ENCODE measurements at regions not wholly inside any gene's neighbourhood (a gene's known extent, or its start where the extent isn't known, plus 50 kb on each side); places are given as distances from the start of the nearest gene placed in this dataset.
"Not testable (repeated sequence)": the region's sequence is repeated elsewhere in the genome, so short reads cannot be mapped to it uniquely, and the experiment has no call there.

DNA sequence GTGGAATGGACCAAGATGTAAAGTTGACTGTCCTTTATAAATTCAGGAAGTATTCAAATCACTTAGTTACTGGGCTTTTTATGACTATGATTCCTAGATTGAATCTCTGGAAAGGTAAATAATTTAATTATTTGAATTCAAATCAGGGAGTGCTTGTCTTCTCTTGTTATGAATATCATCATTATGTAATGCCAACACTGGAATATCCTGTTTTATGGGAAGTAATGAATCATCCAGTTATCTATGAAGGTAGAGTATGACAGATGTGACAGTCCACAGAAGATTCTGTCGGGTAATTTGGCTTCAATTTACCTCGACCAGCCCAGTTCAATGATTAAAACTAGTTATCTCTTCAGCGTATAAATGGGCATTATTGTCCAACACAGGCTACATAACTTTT, 141.0 kb upstream of the NUDT12 start:
- no peak for DNase-seq

DNA sequence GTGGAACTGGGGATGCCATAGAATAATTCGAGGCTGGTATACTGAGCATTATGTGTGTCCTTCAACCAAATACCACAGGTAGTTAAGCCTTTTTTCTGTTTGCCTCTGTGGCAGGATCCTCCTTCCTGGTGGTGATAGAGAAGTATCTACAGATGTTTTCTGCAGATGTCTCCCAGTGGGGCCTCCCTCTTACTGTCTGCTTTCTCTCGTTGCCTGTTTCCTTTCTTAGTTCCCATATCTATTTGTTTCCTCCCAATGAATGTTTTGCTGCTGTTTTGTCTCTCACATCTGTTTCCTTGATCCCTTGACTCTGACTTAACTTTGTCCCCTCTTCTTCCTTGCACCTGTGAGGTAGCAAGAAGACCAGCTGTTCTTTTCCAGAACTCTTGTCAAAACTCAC, 130.9 kb upstream of the NUDT12 start:
- no peak for DNase-seq

DNA sequence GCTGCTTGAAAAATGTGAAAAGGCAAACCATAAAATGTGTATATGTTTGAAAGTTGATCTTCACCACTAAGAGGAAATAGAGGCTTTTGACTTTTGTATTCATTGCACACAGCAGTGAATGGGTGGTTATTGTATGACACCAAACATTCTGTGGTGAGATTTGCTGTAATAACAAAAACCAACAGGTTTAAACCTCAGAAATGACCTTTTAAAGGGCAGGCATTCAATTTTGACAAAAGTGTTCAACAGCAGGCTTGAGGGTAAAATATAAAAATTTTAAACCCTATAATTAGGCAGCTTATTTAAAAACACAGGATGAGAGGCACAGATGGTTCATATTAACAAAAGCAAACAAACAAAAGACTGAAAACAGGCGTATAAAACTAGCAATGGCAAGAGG, 128.1 kb upstream of the NUDT12 start:
- no peak for DNase-seq

DNA sequence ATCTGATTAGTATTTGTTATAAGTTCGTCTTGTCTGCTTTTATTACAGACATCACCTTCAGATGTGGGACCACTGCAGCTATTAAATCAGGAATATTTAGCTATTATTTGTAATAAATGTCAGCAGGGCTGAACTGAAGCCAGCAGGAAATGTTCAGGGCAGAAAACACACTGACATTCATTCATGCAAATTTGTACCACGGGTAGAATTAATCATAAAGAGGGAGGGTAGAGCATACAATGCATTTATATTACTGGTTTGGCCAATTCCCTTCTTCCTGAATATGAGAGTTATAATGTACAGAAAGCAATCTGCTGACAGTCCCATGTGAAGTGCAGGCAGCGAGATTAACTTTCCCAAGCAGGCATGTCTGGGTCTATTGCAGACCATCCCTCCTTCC, 117.3 kb upstream of the NUDT12 start:
- DNase-seq = no peak

DNA sequence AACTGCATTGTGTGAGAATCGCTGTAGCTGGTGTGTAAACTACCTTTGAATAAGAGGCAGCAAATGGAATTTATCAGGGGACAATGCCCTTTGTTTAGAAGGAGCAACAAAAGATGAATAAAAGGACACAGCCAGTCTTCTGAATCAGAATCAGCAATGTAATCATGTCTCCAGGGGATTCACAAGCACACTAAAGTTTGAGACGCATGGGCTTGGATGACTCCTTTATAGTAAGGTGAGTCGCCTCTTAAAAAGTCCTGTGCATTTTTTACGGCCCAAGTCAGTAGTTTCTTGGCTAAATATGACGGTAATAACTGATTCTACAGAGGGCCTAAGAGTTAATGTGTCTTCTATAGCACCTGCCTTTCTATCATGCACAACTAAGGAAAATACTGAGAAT, 113.6 kb upstream of the NUDT12 start:
- DNase-seq = not testable (repeated sequence)

DNA sequence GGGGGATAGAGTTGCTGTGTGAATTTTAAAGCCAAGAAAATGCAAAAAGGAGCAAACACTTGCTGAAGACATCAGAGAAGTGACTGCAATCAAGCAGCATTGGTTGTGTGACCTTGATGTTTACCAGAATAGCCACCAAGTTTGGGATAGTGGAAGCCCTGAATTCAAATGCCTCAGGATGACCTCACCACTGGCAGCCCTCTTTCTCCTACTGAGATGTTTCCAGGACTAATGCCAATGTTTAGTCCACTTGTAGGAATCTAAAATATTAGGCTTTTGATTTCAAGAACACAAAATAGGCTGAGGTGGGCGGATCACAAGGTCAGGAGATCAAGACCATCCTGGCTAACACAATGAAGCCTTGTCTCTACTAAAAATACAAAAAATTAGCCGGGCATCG, 112.2 kb upstream of the NUDT12 start:
- DNase-seq = no peak

DNA sequence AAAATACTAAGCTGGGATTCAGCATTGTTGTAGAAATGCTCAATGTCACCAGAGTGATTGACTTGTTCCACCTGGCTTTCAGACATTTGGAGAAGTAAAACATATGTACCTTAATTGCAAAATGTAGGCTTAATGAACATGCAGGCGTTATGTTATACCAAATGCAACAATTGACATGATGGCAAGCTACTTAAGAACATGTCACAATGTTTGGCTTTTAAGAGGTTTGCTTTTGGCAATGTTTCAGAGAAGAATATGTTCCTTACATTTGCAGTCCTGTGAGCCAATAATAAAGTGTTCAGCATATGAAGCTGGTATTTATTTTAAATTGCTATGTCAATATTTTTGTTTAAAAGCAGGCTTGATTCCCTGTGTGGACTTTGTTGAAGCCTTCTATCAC, 111.7 kb upstream of the NUDT12 start:
- DNase-seq = no peak

DNA sequence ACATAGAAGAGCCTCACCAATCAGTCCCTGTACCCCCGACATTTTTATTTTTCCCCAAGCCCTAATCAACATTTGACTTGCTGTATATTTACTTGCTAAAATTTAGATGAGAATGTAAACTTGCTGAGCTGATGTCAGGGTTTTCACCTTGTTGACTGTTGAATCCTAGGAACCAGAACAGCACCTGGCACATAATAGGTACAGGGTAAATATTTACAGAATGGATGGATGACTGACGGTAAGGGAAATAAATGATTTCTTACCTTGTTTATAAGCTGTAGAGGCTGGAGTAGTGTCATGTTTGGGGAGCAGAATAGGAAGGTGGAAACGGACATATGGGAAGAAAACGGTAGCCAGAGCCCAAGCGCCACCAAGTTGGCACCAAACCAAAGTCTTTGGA, 107.0 kb upstream of the NUDT12 start:
- no peak for DNase-seq

DNA sequence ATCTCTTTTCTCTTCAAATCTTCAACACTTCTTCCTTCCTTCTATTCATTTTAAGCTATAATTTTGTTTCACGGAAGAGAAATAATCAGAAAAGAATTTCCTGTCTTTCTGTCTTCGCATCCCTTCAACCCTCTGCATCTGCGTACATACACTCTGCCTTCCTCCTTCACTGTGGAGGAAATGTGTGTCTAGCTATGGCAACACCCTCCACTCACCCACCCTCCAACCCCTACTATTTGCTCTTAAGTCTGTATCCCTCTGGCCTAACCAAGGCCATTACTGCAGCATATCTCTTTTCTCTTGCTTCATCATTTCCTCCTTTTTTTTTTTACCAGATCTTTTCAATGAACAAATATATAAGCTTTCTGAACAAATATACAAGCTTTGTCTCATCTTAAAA, 105.7 kb upstream of the NUDT12 start:
- DNase-seq = no peak

DNA sequence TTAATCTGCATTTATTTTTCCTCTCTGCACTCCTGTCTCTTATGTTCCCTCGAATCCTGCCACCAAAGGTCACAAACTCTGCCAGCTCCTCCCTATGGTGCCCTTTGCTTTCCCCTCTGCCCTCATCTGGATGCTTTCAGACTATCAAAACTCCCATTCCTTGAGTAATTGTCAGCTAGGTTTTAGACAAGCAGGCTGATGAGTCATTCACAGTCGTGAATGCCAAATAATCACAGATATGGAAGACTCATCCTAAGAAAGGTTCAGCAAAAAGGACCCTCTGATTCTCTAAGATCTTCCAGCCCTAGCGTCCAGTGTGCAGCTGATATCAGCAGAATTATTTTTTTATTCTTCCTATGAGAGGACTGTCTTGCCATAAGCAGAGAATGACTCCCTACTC, 104.5 kb upstream of the NUDT12 start:
- no peak for DNase-seq

DNA sequence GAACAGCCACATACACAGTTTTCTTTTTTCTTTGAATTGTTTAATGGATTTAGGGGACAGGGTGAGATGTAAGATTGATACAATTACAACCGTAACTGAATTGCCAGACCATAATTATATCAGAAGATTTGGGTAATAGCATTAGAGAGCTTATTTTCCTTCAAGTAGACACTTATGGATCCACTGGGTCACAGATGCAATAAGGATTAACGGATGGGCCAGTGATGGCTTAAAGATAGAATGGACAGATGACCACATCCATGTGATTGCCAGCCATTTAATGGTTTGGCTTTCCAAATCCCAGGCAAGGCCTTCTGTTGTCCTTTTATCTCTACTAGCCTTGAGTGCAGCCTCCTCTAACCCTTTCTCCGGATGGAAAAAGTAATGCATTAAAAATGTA, 94.7 kb upstream of the NUDT12 start:
- no peak for DNase-seq

DNA sequence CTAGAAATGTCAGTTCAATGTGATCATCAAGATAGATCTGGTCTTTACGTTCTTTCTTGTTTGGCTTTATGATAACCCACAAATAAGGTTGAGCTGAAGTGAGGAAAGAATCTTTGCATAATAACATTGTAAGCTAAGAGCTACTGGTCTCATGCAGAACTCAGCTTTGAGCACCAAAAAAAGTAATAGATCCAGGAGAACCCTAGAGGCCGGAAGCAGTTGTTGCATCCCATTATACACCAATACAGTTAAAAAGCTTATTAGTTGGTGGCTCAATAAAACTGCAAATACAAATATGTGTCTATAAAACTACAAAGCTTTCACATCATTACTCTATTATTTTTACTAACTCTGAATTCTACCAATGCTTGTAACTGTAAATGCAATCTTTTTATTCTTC, 85.5 kb upstream of the NUDT12 start:
- DNase-seq = no peak

DNA sequence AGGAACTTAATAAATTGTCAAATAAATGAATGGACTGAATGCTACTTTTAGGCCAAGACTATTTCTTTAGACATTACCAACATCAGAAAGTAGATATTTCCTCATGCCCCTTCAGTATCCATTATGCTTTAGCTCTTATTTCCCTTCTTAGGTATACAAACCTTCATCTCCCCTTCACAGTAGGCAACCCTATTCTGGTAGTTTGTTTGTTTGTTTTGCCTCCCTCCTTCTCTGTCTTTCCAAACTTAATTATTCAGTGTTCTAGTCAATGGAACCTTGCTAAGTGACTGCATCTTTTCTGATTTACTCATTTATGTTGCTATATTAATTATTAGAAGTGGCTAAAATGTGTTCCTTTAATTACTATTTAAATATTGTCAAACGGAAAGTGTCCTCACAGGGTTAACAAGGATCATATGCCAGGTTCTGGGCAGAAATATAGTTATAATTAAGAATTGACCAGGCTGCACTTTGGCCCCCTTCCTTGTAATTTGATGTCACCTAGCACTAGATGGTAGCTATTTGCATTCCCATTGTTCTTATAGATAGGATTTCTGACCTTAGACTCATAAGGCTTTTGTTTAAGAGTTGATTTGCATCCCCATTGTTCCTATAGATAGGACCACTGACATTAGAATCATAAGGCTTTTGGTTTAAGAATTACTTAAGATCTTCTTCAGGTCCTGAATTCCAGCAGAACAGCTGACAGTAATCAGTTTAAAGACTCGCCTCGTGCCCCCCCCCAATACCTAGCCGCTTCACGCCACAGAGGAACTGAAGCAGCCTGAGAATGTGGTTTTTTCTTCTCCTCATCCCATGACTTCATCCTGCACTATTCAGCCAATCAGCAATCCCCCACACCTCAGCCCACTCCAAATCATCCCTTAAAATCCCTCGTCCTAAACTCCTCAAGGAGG, 84.4 kb upstream of the NUDT12 start:
- no peak for DNase-seq

DNA sequence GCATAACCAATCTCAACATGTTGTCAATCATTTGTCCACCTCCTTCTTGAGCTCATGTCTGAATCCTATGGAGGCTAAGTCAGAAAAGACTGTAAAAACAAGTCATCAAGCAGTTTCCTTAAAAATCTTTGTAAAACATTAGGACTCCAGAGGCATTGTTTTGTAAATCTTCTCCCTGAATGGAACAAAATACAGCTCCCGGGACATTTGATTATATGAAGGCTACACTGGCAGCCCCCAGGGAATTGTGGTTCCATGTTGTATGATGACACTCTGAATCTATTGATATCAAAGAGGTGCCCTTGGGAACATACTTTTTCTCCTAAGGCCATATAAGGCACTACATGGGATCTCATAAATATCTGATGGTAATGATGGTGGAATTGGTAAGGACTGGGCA, 83.2 kb upstream of the NUDT12 start:
- DNase-seq = no peak

DNA sequence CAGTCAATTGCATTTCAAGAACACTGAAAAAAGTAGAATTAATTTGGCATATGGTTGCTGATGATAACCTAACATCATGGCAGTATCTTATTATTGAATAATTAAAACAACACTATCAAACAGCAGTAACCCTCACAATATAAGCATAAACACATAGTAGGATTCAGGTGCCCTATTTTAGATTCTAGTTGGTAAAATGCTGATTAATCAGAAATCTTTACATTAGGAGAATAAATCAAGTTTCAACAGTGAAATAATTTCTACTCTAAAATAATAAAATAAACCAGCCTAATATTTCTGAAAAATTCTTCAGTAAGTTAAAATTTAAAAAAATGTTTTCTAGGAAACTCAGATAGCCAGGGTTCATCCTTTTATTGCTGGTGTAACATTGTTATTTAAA, 76.4 kb upstream of the NUDT12 start:
- DNase-seq = no peak

DNA sequence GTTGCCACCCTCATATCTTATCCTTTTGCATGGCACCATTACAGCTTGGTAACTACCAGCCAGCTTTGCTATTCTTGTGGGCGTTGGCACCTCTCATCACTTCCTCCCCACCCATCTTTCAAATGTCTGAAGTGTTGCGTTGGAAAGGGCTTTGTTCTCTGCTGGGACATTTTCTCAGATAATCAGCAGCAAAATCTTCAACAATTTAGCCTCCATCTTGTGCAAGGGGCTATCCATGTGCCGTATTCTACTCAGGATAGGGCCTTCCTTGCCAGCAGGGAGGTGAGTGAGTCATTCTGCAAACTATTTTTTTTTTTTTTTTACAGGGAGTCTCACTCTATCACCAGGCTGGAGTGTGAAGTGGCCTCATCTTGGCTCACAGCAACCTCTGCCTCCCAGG, 62.1 kb upstream of the NUDT12 start:
- DNase-seq = no peak

DNA sequence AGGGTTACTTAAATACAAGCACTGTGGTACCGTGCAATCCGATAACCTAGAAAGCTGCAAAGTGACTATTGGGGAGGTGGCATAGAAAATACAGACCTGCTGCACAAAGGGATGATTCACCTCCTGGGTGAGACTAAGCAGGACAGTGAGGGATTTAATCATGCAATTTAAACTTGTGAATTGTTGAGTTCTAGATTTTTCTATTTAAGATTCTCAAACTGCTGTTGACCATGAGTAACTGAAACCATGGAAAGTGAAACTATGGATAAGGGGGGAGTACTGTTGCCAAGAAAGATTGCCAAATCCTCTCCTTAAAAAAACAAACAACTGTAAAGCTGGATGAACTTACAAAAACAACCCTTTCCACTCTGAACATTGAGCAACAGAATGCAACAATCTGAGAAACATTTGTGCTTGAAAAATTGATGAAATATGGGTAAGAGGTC, 61.5 kb upstream of the NUDT12 start:
- DNase-seq = no peak

DNA sequence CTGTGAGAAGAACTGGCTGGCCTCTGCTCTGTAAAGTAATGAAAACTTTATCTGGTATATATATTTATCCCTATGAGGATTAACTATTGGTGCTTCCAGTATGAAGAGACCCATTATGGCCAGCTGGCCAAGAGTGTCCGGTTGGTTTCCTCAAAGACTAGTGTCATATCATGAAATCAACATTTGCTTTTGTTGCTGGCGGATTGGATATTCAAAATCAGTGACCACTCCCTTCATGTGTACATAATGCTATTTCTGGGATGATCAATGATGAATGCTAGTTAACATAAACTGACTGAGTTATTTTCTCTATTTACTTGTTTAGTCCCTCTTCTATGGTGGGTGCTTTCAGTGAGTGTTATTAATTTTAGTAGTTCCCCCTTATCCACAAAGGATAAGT, 60.8 kb upstream of the NUDT12 start:
- DNase-seq = no peak

DNA sequence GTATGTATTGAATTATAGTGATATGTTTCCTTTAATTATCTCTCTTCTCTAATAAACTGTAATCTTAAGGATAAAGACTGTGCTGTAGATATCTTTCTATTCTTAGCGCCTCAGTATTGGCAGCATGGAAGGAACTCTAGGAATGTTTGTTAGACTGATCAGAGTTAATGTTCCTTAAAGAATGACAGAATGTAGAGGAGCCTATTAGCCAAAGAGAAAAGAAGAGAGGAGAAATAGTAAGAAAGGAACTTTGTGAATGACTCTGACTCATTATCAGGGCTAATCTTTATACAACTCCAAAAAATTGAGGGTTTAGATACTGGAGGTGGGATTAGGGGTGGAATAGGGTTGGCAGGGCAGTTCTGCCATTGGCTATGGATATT, 59.0 kb upstream of the NUDT12 start:
- DNase-seq = no peak

DNA sequence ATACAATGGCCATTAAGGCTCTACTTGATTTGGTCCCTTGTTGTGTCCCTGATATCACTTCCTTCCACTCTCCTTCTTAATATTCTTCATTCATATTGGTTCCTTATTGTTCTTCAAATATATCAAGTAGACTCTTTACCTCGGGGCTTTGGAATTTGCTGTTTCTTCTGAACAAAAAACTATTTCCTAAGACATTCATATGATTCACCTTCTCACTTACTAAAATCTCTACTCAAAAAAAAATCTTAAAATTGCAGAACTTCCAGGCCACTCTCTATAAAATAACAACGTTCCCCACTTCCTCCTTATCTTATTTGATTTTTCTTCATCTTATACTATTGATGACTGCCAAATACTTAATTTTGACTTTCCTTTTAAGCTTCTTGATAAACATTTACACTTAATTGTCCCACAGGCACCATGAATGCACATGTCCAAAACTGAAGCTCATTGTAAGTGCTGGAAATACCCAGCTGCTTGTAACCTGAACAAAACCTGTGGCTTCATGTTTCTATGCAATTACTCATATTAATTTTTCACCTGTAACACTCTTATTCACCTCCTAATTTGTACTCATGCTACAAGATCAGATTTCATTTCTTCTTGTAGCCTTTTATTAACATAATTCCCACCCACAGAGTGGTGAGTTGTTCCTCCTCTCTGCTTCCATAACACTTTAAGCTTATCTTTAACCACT, 58.4 kb upstream of the NUDT12 start:
- no peak for DNase-seq

DNA sequence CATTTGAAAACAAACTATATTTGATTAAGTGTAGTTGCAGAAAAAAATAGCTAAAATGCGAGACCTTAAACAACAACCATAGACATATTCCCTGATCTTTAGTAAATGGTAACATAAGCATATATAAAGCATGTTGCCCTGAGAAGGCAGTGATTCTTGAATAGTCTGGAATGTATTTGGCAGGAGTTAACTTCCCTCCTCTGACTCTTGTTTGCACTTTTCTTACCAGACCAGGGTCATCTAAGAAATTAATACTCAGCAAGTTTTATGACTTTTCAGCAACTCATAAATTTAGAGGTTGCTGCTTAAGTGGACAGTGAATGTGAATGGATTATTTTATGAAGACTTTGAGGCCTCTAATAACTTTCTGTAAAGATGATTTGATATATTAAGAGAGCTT, 55.3 kb upstream of the NUDT12 start:
- no peak for DNase-seq

DNA sequence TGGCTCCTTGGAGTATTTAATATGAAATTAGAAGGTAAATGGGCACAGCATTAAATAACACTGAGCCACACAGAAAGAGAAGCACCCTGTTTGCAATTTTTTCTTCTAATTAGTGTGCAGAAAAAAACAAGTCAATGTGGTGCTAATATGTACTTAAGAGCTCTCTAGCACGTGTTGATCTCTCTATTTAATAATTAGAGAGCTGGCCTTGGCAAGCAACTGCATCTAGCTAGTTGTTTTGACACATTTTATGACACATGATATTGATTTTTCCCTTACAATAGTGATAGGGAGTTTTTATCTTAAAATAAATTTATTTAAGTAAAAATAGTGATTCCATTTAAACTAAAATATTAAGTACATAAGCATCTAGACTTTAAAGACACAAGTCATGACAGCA, 54.5 kb upstream of the NUDT12 start:
- DNase-seq = no peak

DNA sequence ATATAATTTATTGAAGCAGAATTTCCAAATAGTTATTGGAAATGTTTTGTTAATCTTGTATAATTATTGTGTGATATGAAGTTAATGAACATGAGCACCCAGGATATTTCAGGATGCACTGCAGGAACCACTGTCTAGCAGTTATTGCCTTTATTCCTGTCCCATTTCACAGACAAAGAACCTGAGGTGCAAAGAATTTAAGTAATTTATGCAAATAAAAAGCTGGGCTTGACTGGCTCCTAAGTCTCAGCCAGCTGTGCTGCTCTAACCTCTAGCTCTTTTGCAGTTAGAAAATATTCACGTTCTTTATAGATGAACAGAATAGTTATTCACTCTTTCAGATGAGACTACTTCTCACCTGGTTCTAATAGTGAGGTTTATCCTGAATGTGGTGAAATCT, 50.0 kb upstream of the NUDT12 start:
- DNase-seq = no peak
